Neural cell (in vitro differentiated cells): ENCODE measurements at regions not wholly inside any gene's neighbourhood (a gene's known extent, or its start where the extent isn't known, plus 50 kb on each side); places are given as distances from the start of the nearest gene placed in this dataset.

Experiments used
- H2AFZ ChIP-seq: fragments of 200-600, 300-800 bp; sonication (generic), shearing (Covaris generic); 2 replicates; pipeline ENCODE4 v1.6.0; 2014; ENCODE audit warnings: low read depth, mild to moderate bottlenecking, antibody characterized with exemption, low read length, moderate library complexity
- H3F3A ChIP-seq: fragments of 200-600 bp; shearing (Covaris generic); 2 replicates; pipeline ENCODE4 v1.6.1; 2016; ENCODE audit warnings: mild to moderate bottlenecking, moderate library complexity, mixed read lengths, antibody characterized with exemption, low read length; ENCODE audit not compliant: insufficient read depth, poor library complexity, severe bottlenecking
- H3K27ac ChIP-seq: fragments of 200-600, 300-800 bp; sonication (generic), shearing (Covaris generic); 2 replicates; pipeline ENCODE4 v1.5.1; 2014; ENCODE audit warnings: mild to moderate bottlenecking, low read length, moderate library complexity
- H3K27me3 ChIP-seq: fragments of 300-800, 200-600 bp; sonication (generic), shearing (Covaris generic); 2 replicates; pipeline ENCODE4 v1.6.0; 2014; ENCODE audit warnings: mild to moderate bottlenecking, low read depth, low read length, moderate library complexity; ENCODE audit not compliant: insufficient read depth
- H3K36me3 ChIP-seq: fragments of 300-800, 200-600 bp; sonication (generic), shearing (Covaris generic); 2 replicates; pipeline ENCODE4 v1.5.1; 2014; ENCODE audit warnings: mild to moderate bottlenecking, antibody characterized with exemption, low read length, moderate library complexity; ENCODE audit not compliant: insufficient read depth
- H3K4me2 ChIP-seq: fragments of 300-800, 200-600 bp; sonication (generic), shearing (Covaris generic); 2 replicates; pipeline ENCODE4 v1.6.0; 2014; ENCODE audit warnings: mild to moderate bottlenecking, low read length
- H3K4me3 ChIP-seq: fragments of 300-800, 200-600 bp; sonication (generic), shearing (Covaris generic); 2 replicates; pipeline ENCODE4 v1.5.1; 2014; ENCODE audit warnings: mild to moderate bottlenecking, low read length, moderate library complexity
- H3K79me2 ChIP-seq: fragments of 200-600 bp; shearing (Covaris generic); replicated peaks from 2 replicates; pipeline ENCODE4 v1.6.0; 2014; ENCODE audit warnings: mild to moderate bottlenecking, low read length, moderate library complexity; ENCODE audit not compliant: insufficient read depth
- H3K9ac ChIP-seq: fragments of 300-800, 200-600 bp; sonication (generic), shearing (Covaris generic); 2 replicates; pipeline ENCODE4 v1.6.1; 2016; ENCODE audit warnings: mild to moderate bottlenecking, low read length, mixed read lengths
- H3K9me2 ChIP-seq: fragments of 200-600 bp; shearing (Covaris generic); 2 replicates; pipeline ENCODE4 v1.6.1; 2016; ENCODE audit warnings: mild to moderate bottlenecking, low read length, mixed read lengths; ENCODE audit not compliant: insufficient read depth
- H3K9me3 ChIP-seq: fragments of 200-600, 300-800 bp; sonication (generic), shearing (Covaris generic); 2 replicates; pipeline ENCODE4 v1.6.1; 2016; ENCODE audit warnings: mild to moderate bottlenecking, mixed run types, low read length, moderate library complexity, mixed read lengths
- H4K20me1 ChIP-seq: fragments of 200-600 bp; shearing (Covaris generic); 2 replicates; pipeline ENCODE4 v1.6.1; 2016; ENCODE audit warnings: mild to moderate bottlenecking, mixed run types; ENCODE audit not compliant: insufficient read depth
- CTCF ChIP-seq: fragments of 450-650 bp; IDR thresholded peaks from 2 replicates; pipeline ENCODE4 v1.5.1; 2014; ENCODE audit warnings: antibody characterized with exemption, mild to moderate bottlenecking, moderate library complexity; ENCODE audit not compliant: poor library complexity, severe bottlenecking
- EP300 ChIP-seq: fragments of 450-650 bp; conservative IDR thresholded peaks from 2 replicates; pipeline ENCODE4 v1.6.1; 2014; ENCODE audit warnings: antibody characterized with exemption, mild to moderate bottlenecking, moderate library complexity; ENCODE audit not compliant: poor library complexity, severe bottlenecking
- EZH2 ChIP-seq: fragments of 200-600, 300-800 bp; shearing (Covaris generic), sonication (generic); IDR thresholded peaks from 2 replicates; pipeline ENCODE4 v1.6.1; 2014; ENCODE audit warnings: antibody characterized with exemption, low read length, borderline replicate concordance, mild to moderate bottlenecking; ENCODE audit not compliant: insufficient read depth, poor library complexity, severe bottlenecking
- MXI1 ChIP-seq: fragments of 450-650 bp; conservative IDR thresholded peaks from 2 replicates; pipeline ENCODE4 v1.6.1; 2014; ENCODE audit warnings: antibody characterized with exemption, mild to moderate bottlenecking; ENCODE audit not compliant: poor library complexity, severe bottlenecking
- POLR2AphosphoS5 ChIP-seq: IDR thresholded peaks from 2 replicates; pipeline ENCODE4 v1.6.1; 2012
- RAD21 ChIP-seq: fragments of 450-650 bp; conservative IDR thresholded peaks from 2 replicates; pipeline ENCODE4 v1.6.1; 2014; ENCODE audit warnings: antibody characterized with exemption, mild to moderate bottlenecking, moderate library complexity
- REST ChIP-seq: IDR thresholded peaks from 2 replicates; pipeline ENCODE4 v1.6.1; 2012; ENCODE audit warnings: borderline replicate concordance
- SMC3 ChIP-seq: fragments of 450-650 bp; conservative IDR thresholded peaks from 2 replicates; pipeline ENCODE4 v1.6.1; 2014; ENCODE audit warnings: antibody characterized with exemption, mild to moderate bottlenecking, moderate library complexity; ENCODE audit not compliant: poor library complexity
- TAF1 ChIP-seq: IDR thresholded peaks from 2 replicates; pipeline ENCODE4 v1.6.1; 2012; ENCODE audit warnings: low read depth

DNA sequence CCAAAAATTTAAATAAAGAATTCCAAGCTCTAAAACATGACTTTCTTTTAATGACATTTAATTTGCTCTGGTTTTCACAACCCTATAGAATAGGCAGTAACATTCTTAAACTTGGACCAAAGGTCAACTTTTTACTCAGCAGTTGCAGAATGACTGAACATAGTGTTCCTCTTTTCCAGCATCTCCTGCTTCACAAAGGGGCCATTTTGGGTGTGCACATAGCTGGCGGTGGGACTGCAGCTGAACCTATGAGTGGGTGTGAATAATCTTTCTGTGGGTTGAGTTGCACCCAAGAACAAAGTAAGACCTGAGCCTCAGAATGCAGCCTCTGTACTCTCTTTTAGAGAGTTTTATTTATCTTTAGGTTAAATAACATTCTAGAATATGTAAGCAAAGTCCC lies 96.9 kb upstream of the HAPLN1 start:
- Histone ChIP-seq H3K79me2 (no peaks in the 10 kb centered on the region), H3F3A (no peaks in the 10 kb centered on the region), H3K27ac (no peak overlapping the region), H3K9me2 (no peaks in the 10 kb centered on the region), H4K20me1 (no peaks in the 10 kb centered on the region), H2AFZ (no peak overlapping the region), H3K9ac (no peak overlapping the region), H3K9me3 (no peaks in the 10 kb centered on the region), H3K4me2 (no peak overlapping the region), H3K36me3 (no peaks in the 10 kb centered on the region), H3K27me3 (no peaks in the 10 kb centered on the region), H3K4me3 (no peak overlapping the region)
- TF ChIP-seq RAD21 (no peak), CTCF (no peak), REST (no peak), POLR2AphosphoS5 (no peak), MXI1 (no peak), EP300 (no peak), EZH2 (no peak), SMC3 (no peak), TAF1 (no peak)

- Histone ChIP-seq H3K79me2 (no peaks in the 10 kb centered on the region), H2AFZ (no peak overlapping the region), H3K4me3 (no peak overlapping the region)
Measured at GRCh38 chr5:83815661-83816060, 95.0 kb upstream of the HAPLN1 start.

More at GRCh38 chr5:83815661-83816060, 95.0 kb upstream of the HAPLN1 start:
- Histone ChIP-seq H3K9ac (no peak overlapping the region), H3K4me2 (no peak overlapping the region), H3F3A (no peaks in the 10 kb centered on the region), H3K36me3 (no peaks in the 10 kb centered on the region), H3K27me3 (no peaks in the 10 kb centered on the region), H4K20me1 (no peaks in the 10 kb centered on the region), H3K9me2 (no peaks in the 10 kb centered on the region), H3K9me3 (no peaks in the 10 kb centered on the region), H3K27ac (no peak overlapping the region)
- TF ChIP-seq EZH2 (no peak), SMC3 (no peak), CTCF (no peak), POLR2AphosphoS5 (no peak), TAF1 (no peak), REST (no peak), MXI1 (no peak), EP300 (no peak), RAD21 (no peak)
